Activated T-helper 17 cell treated with anti-CD3 and anti-CD28 coated beads, Interleukin-2, amount 50 U/mL, for 72 hours (primary cell): ENCODE measurements at regions not wholly inside any gene's neighbourhood (a gene's known extent, or its start where the extent isn't known, plus 50 kb on each side); places are given as distances from the start of the nearest gene placed in this dataset.
"Not testable (repeated sequence)": the region's sequence is repeated elsewhere in the genome, so short reads cannot be mapped to it uniquely, and the experiment has no call there.

Experiments used
- ATAC-seq: fragments of 150-1000 bp; cut with Tn5 transposase; replicated peaks from 2 replicates; pipeline ENCODE4 v1.10.0; 2021; ENCODE audit warnings: mild to moderate bottlenecking, moderate library complexity
- H3K27ac Mint-ChIP-seq: one replicate; pipeline ENCODE4 v1.8.0; 2022; ENCODE audit warnings: mixed read lengths
- H3K27me3 Mint-ChIP-seq: one replicate; pipeline ENCODE4 v1.8.0; 2022; ENCODE audit warnings: mixed read lengths
- H3K36me3 Mint-ChIP-seq: one replicate; pipeline ENCODE4 v1.8.0; 2022; ENCODE audit warnings: low read depth, mild to moderate bottlenecking, mixed read lengths
- H3K4me1 Mint-ChIP-seq: one replicate; pipeline ENCODE4 v1.8.0; 2022; ENCODE audit warnings: mixed read lengths
- H3K4me3 Mint-ChIP-seq: one replicate; pipeline ENCODE4 v1.8.0; 2022; ENCODE audit warnings: mild to moderate bottlenecking, mixed read lengths
- H3K9me3 Mint-ChIP-seq: one replicate; pipeline ENCODE4 v1.8.0; 2022; ENCODE audit warnings: mixed read lengths

GRCh38 chr17:83171661-83172060 lies 92.3 kb downstream of the METRNL start:
- H3K27ac Mint-ChIP-seq = no peak overlapping the region
- peaks cover 7% of the 10 kb centered on the region for H3K9me3 Mint-ChIP-seq
- ATAC-seq = no peak
- H3K27me3 Mint-ChIP-seq = peaks cover 13% of the 10 kb centered on the region
- H3K4me3 Mint-ChIP-seq = no peak overlapping the region
- H3K36me3 Mint-ChIP-seq = no peaks in the 10 kb centered on the region
- no peaks in the 10 kb centered on the region for H3K4me1 Mint-ChIP-seq

GRCh38 chr17:83172099-83172498 lies 92.7 kb downstream of the METRNL start:
- not testable (repeated sequence) for H3K4me3 Mint-ChIP-seq, H3K36me3 Mint-ChIP-seq, H3K9me3 Mint-ChIP-seq, H3K27ac Mint-ChIP-seq, H3K27me3 Mint-ChIP-seq, ATAC-seq, H3K4me1 Mint-ChIP-seq

GRCh38 chr17:83172646-83173045 lies 93.2 kb downstream of the METRNL start:
- H3K36me3 Mint-ChIP-seq, H3K27me3 Mint-ChIP-seq, H3K4me1 Mint-ChIP-seq, H3K9me3 Mint-ChIP-seq, ATAC-seq, H3K27ac Mint-ChIP-seq, H3K4me3 Mint-ChIP-seq: not testable (repeated sequence)

- H3K9me3 Mint-ChIP-seq, H3K4me1 Mint-ChIP-seq, H3K27me3 Mint-ChIP-seq, H3K36me3 Mint-ChIP-seq, H3K4me3 Mint-ChIP-seq, ATAC-seq, H3K27ac Mint-ChIP-seq: not testable (repeated sequence)
Measured at GRCh38 chr17:83173180-83173913, 93.9 kb downstream of the METRNL start.

GRCh38 chr17:83173914-83174361 lies 94.5 kb downstream of the METRNL start:
- no peak for ATAC-seq
- Mint-ChIP-seq H3K4me3 (no peak overlapping the region), H3K4me1 (no peaks in the 10 kb centered on the region), H3K36me3 (no peaks in the 10 kb centered on the region), H3K27me3 (peaks cover 8% of the 10 kb centered on the region), H3K9me3 (no peaks in the 10 kb centered on the region), H3K27ac (no peak overlapping the region)

GRCh38 chr17:83174362-83175118 lies 95.1 kb downstream of the METRNL start:
- Mint-ChIP-seq H3K36me3 (no peaks in the 10 kb centered on the region), H3K9me3 (no peaks in the 10 kb centered on the region), H3K27ac (no peak overlapping the region), H3K4me3 (no peak overlapping the region), H3K27me3 (peaks cover 5% of the 10 kb centered on the region), H3K4me1 (no peaks in the 10 kb centered on the region)
- ATAC-seq = no peak

- no peaks in the 10 kb centered on the region for H3K36me3 Mint-ChIP-seq
- H3K27ac Mint-ChIP-seq = no peak overlapping the region
- H3K4me3 Mint-ChIP-seq = no peak overlapping the region
- no peak for ATAC-seq
- H3K27me3 Mint-ChIP-seq = no peaks in the 10 kb centered on the region
- peaks cover 3% of the 10 kb centered on the region for H3K4me1 Mint-ChIP-seq
- no peaks in the 10 kb centered on the region for H3K9me3 Mint-ChIP-seq
Measured at GRCh38 chr17:83175119-83175821, 95.9 kb downstream of the METRNL start.

- Mint-ChIP-seq H3K4me1 (peaks cover 3% of the 10 kb centered on the region), H3K27ac (no peak overlapping the region), H3K36me3 (no peaks in the 10 kb centered on the region), H3K4me3 (no peak overlapping the region), H3K27me3 (no peaks in the 10 kb centered on the region), H3K9me3 (no peaks in the 10 kb centered on the region)
- ATAC-seq = no peak
Measured at GRCh38 chr17:83175822-83176622, 96.6 kb downstream of the METRNL start.

GRCh38 chr17:83176623-83177583 lies 97.5 kb downstream of the METRNL start:
- Mint-ChIP-seq H3K4me3 (no peak overlapping the region), H3K27ac (no peak overlapping the region), H3K36me3 (no peaks in the 10 kb centered on the region), H3K27me3 (no peaks in the 10 kb centered on the region), H3K4me1 (peaks cover 3% of the 10 kb centered on the region), H3K9me3 (no peaks in the 10 kb centered on the region)
- no peak for ATAC-seq

GRCh38 chr17:83177611-83178532 lies 98.5 kb downstream of the METRNL start:
- Mint-ChIP-seq H3K36me3 (no peaks in the 10 kb centered on the region), H3K27ac (no peak overlapping the region), H3K4me3 (no peak overlapping the region), H3K27me3 (no peaks in the 10 kb centered on the region), H3K9me3 (no peaks in the 10 kb centered on the region), H3K4me1 (peaks cover 3% of the 10 kb centered on the region)
- no peak for ATAC-seq

GRCh38 chr17:83178533-83179304 lies 99.3 kb downstream of the METRNL start:
- Mint-ChIP-seq H3K27me3 (no peaks in the 10 kb centered on the region), H3K4me3 (no peak overlapping the region), H3K4me1 (peaks cover 3% of the 10 kb centered on the region), H3K27ac (no peak overlapping the region), H3K9me3 (no peaks in the 10 kb centered on the region), H3K36me3 (no peaks in the 10 kb centered on the region)
- ATAC-seq = no peak

GRCh38 chr17:83179374-83179773 lies 100.0 kb downstream of the METRNL start:
- H3K27ac Mint-ChIP-seq = no peak overlapping the region
- no peaks in the 10 kb centered on the region for H3K9me3 Mint-ChIP-seq
- H3K4me3 Mint-ChIP-seq = no peak overlapping the region
- H3K36me3 Mint-ChIP-seq = no peaks in the 10 kb centered on the region
- no peak for ATAC-seq
- no peaks in the 10 kb centered on the region for H3K27me3 Mint-ChIP-seq
- peaks cover 3% of the 10 kb centered on the region for H3K4me1 Mint-ChIP-seq
